IPS DF 6.9 (cell line): ENCODE measurements at regions not wholly inside any gene's neighbourhood (a gene's known extent, or its start where the extent isn't known, plus 50 kb on each side); places are given as distances from the start of the nearest gene placed in this dataset.

Experiments used
- DNase-seq: peaks from one replicate; pipeline ENCODE4 v3.0.0-alpha.2; 2013; ENCODE audit warnings: low read depth, low spot score
- H3K27ac ChIP-seq: one replicate; pipeline ENCODE4 v1.5.1; 2013; ENCODE audit warnings: low read length, control low read depth
- H3K27me3 ChIP-seq: 2 replicates; pipeline ENCODE4 v1.6.1; 2013; ENCODE audit warnings: mild to moderate bottlenecking, low read length; ENCODE audit not compliant: control insufficient read depth, insufficient read depth
- H3K36me3 ChIP-seq: 2 replicates; pipeline ENCODE4 v1.6.1; 2013; ENCODE audit warnings: low read length; ENCODE audit not compliant: control insufficient read depth, insufficient read depth
- H3K4me1 ChIP-seq: 2 replicates; pipeline ENCODE4 v1.6.1; 2013; ENCODE audit warnings: low read length; ENCODE audit not compliant: control insufficient read depth, insufficient read depth
- H3K4me3 ChIP-seq: 2 replicates; pipeline ENCODE4 v1.5.1; 2013; ENCODE audit warnings: mild to moderate bottlenecking, low read length
- H3K9me3 ChIP-seq: 2 replicates; pipeline ENCODE4 v1.6.1; 2013; ENCODE audit warnings: low read length, inconsistent platforms; ENCODE audit not compliant: control insufficient read depth, insufficient read depth
- WGBS: extraction: QIAGEN DNeasy Blood & Tissue Kit; methylation state at CpG from one replicate; pipeline ENCODE4 v1.1.7; 2013; ENCODE audit warnings: mixed read lengths, missing lambda C conversion rate; ENCODE audit not compliant: insufficient read length, insufficient coverage; 5-methylcytosine and 5-hydroxymethylcytosine counted together

- H3K27ac ChIP-seq = no peak overlapping the region
- DNase-seq = no peak
- no peaks in the 10 kb centered on the region for H3K27me3 ChIP-seq
- no peaks in the 10 kb centered on the region for H3K36me3 ChIP-seq
- H3K4me3 ChIP-seq = no peak overlapping the region
- no peaks in the 10 kb centered on the region for H3K9me3 ChIP-seq
- WGBS = no CpG with 5 or more reads among the region's 1 CpG
- H3K4me1 ChIP-seq = no peaks in the 10 kb centered on the region; the same call in 1 of the 2 replicates
These were observed 96.7 kb downstream of the OGFRL1 start for GRCh38 chr6:71385111-71385822.

DNA sequence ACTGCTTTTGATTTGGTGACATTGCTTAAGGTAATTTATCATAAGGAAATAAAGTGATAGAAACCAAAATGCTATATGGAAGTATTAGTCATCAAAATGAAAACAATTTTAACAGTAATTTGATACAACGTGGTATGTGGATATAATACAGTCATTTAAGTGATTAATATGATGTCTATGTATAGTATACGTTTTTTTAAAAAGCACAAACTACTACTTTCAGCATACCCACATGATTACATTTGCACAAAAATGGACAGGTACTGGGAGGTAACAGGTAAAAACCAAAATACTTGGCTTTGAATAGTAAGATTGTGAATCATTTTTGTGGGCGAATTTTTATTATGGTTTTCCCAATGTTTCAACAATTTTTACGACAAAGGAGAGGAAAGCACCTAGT is 97.6 kb downstream of the OGFRL1 start:
- Histone ChIP-seq H3K27ac (no peak overlapping the region), H3K36me3 (no peaks in the 10 kb centered on the region), H3K27me3 (no peaks in the 10 kb centered on the region), H3K4me3 (no peak overlapping the region), H3K9me3 (no peaks in the 10 kb centered on the region), H3K4me1 (no peaks in the 10 kb centered on the region; the same call in 1 of the 2 replicates)
- no peak for DNase-seq
- no CpG with 5 or more reads among the region's 4 CpGs for WGBS

DNA sequence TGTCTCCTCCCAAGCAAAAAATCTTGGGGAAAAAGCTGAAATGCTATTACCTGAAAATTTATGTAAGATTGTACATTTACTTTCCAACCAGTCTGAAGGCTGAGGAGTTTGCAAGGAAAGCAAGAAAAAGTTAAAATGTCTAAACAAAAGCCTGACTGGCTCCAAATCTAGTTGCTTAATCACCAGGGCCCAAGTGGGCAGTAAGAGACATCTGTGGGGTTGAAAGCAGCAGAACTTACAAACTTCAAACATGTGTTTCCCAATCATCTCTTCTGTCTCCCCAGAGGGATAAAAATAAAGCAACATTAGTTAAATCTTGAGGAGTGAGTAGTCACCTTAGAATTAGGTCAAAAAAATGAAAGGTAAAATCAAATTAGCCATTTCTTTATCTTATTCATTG is 98.6 kb downstream of the OGFRL1 start:
- Histone ChIP-seq H3K4me3 (no peak overlapping the region), H3K9me3 (no peaks in the 10 kb centered on the region), H3K27ac (no peak overlapping the region), H3K36me3 (no peaks in the 10 kb centered on the region), H3K4me1 (no peaks in the 10 kb centered on the region; the same call in 1 of the 2 replicates), H3K27me3 (no peaks in the 10 kb centered on the region)
- DNase-seq = no peak

DNA sequence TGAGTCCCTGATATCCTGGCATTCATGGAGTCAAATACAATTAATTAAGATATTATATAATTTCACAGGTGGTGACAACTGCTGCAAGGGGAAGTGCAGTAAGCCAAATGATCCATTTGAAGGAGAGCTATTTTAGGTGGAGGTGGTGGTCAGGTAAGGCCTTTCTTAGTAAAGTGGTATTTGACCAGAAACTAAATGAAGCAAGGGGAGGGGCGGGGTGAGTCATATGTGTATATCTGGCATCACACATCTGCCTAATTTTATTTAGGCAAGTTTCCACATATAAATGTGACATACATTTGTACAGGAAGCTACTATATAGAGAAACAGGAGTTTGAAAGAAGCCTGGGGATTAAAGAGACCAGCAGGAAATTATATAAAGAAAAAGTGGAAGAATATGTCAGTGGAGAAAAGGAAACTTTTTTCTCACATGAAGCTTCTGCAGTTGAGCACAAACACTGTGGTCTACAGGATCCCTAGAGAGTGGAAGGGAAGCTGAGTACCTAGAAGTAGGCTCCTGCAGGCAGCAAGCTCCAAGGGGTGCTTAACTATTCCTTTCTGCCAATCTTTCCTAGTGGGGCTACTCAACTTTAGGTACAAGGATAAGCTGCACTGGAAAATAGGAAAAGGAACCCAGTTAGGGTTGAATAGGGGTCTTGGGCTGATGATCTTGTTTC is 99.6 kb downstream of the OGFRL1 start:
- H3K4me3 ChIP-seq = no peak overlapping the region
- WGBS = no CpG with 5 or more reads among the region's 1 CpG

DNA sequence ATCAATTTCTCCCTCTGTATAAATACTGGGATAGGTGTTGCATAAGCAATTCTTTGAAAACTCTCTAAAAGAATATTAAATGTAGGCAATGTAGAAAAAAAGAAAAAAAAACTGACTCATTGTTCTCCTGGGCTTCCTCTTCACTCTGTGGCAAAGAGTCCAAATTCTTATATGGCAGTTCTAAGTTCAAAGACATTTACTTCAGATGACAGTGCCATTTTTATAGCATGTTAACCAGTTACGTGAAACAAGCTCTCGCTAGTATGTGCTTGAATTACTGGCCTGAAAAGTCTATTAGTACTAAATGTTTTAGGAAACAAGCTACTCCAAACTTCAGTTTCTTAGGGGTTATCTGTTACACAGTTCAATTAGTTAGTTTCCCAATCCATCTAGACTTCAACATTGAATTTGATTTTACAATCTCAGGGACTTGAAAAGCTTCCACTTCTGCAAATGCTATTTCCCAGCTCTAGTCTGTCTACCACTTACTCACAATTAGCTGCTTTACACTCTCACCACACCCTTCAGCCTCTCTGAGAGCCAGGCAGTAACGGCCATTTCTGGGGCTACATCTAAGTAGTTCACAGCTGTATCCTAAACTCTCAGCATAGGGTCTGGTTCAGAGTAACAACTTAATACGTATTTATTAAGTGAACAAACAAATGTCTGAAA is 100.4 kb downstream of the OGFRL1 start:
- Histone ChIP-seq H3K27ac (no peak overlapping the region), H3K4me3 (no peak overlapping the region), H3K27me3 (no peaks in the 10 kb centered on the region), H3K4me1 (no peaks in the 10 kb centered on the region; the same call in 1 of the 2 replicates), H3K9me3 (no peaks in the 10 kb centered on the region), H3K36me3 (no peaks in the 10 kb centered on the region)
- no peak for DNase-seq
- no CpG with 5 or more reads among the region's 4 CpGs for WGBS

More for the DNA sequence above, 99.6 kb downstream of the OGFRL1 start:
- Histone ChIP-seq H3K36me3 (no peaks in the 10 kb centered on the region), H3K27ac (no peak overlapping the region), H3K9me3 (no peaks in the 10 kb centered on the region), H3K4me1 (no peaks in the 10 kb centered on the region; the same call in 1 of the 2 replicates), H3K27me3 (no peaks in the 10 kb centered on the region)
- DNase-seq = no peak

DNA sequence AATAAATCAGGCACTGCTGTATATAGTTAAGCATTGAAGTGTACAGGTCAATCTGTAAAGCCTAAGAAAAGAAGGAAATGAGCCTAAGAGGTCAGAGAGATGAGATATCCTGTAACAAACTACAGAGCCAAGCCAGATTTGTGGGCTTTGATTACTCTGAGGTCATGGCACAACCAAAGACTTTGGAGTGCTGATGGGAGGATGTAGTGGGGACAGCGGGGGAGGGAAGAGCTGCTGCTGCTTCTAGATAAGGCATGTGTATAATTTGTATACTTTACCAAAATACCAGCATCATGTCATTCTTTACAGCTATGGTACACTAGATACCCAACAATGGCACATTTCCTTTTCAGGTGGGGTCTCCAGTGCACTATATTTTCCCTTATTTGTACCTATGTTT is 102.5 kb downstream of the OGFRL1 start:
- no peak overlapping the region for H3K4me3 ChIP-seq
- no peaks in the 10 kb centered on the region for H3K9me3 ChIP-seq
- WGBS = no CpG with 5 or more reads among the region's 1 CpG
- H3K27ac ChIP-seq = no peak overlapping the region
- H3K4me1 ChIP-seq = no peaks in the 10 kb centered on the region; the same call in 1 of the 2 replicates
- H3K36me3 ChIP-seq = no peaks in the 10 kb centered on the region
- no peak for DNase-seq
- H3K27me3 ChIP-seq = no peaks in the 10 kb centered on the region

DNA sequence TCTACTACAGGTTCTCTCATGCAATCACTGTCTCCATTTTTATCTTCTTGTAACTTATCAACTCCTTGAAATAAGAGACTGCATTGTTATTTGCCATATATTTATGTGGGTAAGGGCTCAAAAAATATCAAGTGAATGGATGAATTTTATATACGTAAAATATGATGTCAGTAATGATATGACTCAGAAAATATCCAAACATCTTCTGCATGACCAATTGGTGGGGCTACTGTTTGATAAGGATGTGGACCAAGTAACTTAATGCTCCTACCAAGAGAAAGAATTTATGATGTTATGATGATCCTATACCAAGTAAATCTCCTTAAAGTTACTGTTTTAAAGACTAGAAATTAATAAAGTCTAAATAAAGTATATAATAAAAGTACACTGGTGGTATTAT is 103.7 kb downstream of the OGFRL1 start:
- Histone ChIP-seq H3K27ac (no peak overlapping the region), H3K36me3 (no peaks in the 10 kb centered on the region), H3K4me1 (no peaks in the 10 kb centered on the region; the same call in 1 of the 2 replicates), H3K4me3 (no peak overlapping the region), H3K27me3 (no peaks in the 10 kb centered on the region), H3K9me3 (no peaks in the 10 kb centered on the region)
- no CpG with 5 or more reads among the region's 1 CpG for WGBS
- no peak for DNase-seq

GRCh38 chr6:71393471-71393870 is 104.9 kb downstream of the OGFRL1 start:
- DNase-seq = no peak
- H3K4me1 ChIP-seq = no peaks in the 10 kb centered on the region
- H3K36me3 ChIP-seq = no peaks in the 10 kb centered on the region
- H3K4me3 ChIP-seq = no peak overlapping the region
- no CpG with 5 or more reads among the region's 1 CpG for WGBS
- H3K27me3 ChIP-seq = no peaks in the 10 kb centered on the region
- H3K9me3 ChIP-seq = no peaks in the 10 kb centered on the region
- no peak overlapping the region for H3K27ac ChIP-seq

GRCh38 chr6:71393981-71394432 is 105.4 kb downstream of the OGFRL1 start:
- no CpG with 5 or more reads among the region's 1 CpG for WGBS
- no peak overlapping the region for H3K27ac ChIP-seq
- DNase-seq = no peak
- H3K9me3 ChIP-seq = no peaks in the 10 kb centered on the region
- H3K27me3 ChIP-seq = no peaks in the 10 kb centered on the region
- H3K36me3 ChIP-seq = no peaks in the 10 kb centered on the region
- no peak overlapping the region for H3K4me3 ChIP-seq
- H3K4me1 ChIP-seq = no peaks in the 10 kb centered on the region

GRCh38 chr6:71394926-71395325 is 106.3 kb downstream of the OGFRL1 start:
- no peak overlapping the region for H3K27ac ChIP-seq

More at GRCh38 chr6:71394926-71395325, 106.3 kb downstream of the OGFRL1 start:
- no peak overlapping the region for H3K4me3 ChIP-seq
- H3K4me1 ChIP-seq = no peaks in the 10 kb centered on the region
- no CpG with 5 or more reads among the region's 2 CpGs for WGBS
- H3K9me3 ChIP-seq = no peaks in the 10 kb centered on the region
- no peaks in the 10 kb centered on the region for H3K27me3 ChIP-seq
- no peaks in the 10 kb centered on the region for H3K36me3 ChIP-seq
- no peak for DNase-seq
